ENCODE measurements at regions not wholly inside any gene's neighbourhood (a gene's known extent, or its start where the extent isn't known, plus 50 kb on each side); places are given as distances from the start of the nearest gene placed in this dataset.
"Not testable (repeated sequence)": the region's sequence is repeated elsewhere in the genome, so short reads cannot be mapped to it uniquely, and the experiment has no call there.

DNA sequence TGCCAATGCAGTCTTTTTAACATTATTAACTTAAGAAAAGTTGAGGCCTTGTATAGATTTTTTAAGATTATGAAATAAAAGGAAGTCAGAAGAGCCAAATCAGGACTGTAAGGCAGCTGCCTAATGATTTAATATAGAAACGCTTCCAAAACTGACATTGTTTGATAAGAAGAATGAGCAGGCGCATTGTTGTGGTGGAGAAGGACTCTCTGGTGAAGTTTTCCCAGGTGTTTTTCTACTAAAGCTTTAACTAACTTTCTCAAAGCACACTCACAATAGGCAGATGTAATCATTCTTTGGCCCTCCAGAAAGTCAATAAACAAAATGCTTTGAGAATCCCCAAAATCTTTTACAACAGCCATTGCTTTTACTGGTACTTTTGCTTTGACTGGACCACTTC, 288.6 kb upstream of the FIGN start:
- no peak for DNase-seq (ENCODE audit: low read depth)

GRCh38 chr2:164023896-164024295, 288.1 kb upstream of the FIGN start:
- DNase-seq (ENCODE audit: low read depth) = no peak

- peak; percentile 16 for DNase-seq (ENCODE audit: low read depth)
Observed at GRCh38 chr2:164015328-164016123, 279.7 kb upstream of the FIGN start.

GRCh38 chr2:164014791-164015190, 279.0 kb upstream of the FIGN start:
- no peak for DNase-seq (ENCODE audit: low read depth)

GRCh38 chr2:164014068-164014731, 278.4 kb upstream of the FIGN start:
- DNase-seq (ENCODE audit: low read depth) = peak; percentile 56

DNA sequence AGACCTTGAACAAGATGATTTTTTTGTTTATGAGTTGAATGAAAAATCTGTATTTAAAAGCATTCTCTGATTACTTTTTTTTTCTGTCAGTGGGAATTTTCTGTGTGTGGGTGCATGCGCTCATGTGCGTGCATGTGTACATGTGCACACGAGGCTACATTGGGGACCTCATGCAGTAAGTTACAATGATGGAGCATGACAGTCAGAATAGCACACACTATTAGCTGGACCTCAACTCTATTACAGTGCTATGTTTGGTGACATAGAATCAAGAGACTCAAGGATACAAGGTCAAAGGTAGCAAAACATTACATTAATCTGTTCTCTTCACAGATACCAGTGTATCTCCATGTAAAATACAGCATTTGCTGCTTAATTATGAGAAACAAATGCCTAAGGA, 276.8 kb upstream of the FIGN start:
- no peak for DNase-seq (ENCODE audit: low read depth)

- no peak for DNase-seq (ENCODE audit: low read depth)
Observed at GRCh38 chr2:164009756-164010337, 274.0 kb upstream of the FIGN start.

GRCh38 chr2:164008752-164009151, 272.9 kb upstream of the FIGN start:
- DNase-seq (ENCODE audit: low read depth) = no peak

DNA sequence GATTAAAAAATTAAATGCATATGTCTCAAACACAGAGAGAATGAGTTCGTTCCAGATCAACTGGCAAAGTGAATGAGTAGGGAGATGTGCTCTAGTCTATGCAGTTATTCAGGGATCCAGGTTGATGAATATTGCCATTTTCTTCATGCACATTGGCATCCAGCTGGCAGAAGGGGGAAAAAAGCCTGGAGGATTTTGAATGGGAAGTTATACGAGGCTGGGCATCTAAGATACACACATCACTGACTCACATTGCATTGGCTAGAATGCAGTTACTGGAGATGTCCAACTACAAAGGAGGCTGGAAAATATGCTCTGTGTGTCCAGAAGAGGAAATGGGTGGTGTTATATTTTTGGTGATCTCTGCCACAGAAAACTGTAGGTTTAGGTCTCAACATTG, 270.9 kb upstream of the FIGN start:
- DNase-seq (ENCODE audit: low read depth) = no peak

- no peak for DNase-seq (ENCODE audit: low read depth)
Observed at GRCh38 chr2:164000176-164000575, 264.4 kb upstream of the FIGN start.

GRCh38 chr2:163997466-163997865, 261.7 kb upstream of the FIGN start:
- no peak for DNase-seq (ENCODE audit: low read depth)

DNA sequence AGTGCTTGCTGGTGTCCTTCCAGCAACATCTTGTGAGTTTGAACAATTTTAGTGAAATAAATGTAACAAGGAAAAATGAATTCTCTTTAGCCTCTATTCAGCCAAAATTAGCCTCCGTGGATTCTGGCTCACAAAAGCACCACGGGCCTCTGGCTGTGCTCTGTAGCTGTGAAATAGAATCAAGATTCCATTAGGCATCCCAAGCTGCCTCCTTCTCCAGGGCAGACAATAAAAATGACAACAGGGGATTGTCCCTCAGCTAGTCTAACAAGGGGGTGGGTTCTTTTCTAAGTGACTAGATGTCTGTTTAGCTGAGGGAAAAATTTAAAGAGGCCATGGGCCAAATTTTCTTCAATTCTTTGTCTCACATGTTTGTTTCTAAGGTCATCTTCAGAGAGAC, 254.7 kb upstream of the FIGN start:
- DNase-seq (ENCODE audit: low read depth) = no peak

DNA sequence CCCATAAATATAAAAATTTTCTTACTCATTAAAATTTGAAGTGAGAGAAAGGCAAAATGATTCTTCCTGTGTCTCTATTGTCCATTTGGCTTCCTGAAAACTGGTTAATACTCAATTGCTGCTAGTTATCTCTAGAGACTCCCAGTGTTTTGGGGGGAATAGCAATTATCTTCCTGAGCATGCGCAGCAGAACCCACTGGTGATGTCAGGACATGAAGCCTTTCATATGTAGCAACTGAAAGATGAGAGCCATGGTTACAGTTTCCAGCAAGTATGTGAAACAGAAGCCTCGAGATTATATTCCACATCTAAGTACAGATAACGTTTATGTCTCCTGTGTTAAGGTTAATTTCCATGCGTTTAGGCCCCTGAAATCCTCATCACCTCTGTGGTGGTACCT, 254.3 kb upstream of the FIGN start:
- DNase-seq (ENCODE audit: low read depth) = no peak

DNA sequence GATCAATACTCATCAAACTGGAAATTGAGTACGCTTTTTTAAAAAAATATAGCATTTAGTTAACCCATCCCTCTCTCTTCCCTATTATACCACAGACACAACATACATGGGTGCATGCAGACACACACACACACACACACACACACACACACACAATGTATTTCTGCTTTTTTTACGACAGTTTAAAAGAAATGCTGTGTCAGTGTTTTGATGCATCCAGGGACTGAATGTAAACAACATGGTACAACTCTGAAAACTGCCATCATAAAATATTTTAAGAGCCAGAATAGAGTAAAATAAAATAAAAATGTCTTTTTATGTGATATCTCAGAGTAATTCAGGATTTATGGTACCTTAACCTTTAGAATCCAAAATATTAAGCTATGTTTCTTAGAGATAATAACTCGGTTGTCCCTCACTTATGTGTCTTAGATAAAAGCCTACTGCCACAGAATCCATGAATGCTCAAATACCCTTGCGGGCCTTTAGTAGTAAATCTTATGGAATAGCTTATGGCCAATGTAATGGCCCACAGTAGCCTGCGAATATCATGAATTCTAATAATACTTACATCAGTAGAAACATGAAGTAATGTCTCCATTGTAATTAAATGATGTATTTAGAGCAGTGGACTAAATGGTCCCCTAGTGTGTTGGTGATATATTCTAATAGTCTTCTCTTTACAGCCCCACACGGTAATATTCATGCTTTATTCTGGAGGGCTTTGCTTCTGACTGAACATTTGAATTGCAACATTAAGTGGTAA, 251.6 kb upstream of the FIGN start:
- DNase-seq (ENCODE audit: low read depth) = no peak

- no peak for DNase-seq (ENCODE audit: low read depth)
Observed at GRCh38 chr2:163984986-163985385, 249.2 kb upstream of the FIGN start.

DNA sequence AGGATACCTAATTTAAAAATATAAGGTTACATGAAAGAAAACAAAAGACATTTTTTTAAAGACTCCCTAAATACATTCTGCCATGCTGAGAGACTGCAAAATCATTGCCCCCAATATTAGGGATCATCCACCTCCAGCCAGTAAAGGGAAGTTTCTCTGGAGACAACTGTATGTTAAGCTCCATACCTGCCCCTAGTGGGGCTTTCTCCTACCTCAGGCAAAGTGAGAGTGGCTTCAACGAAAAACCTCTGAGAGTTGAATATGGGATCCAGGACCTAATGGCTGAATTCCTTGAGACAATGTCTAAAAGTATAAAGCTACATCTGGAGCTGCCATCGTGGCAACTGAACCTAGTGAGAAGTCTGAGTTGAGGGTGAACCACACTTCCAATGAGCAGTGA, 248.1 kb upstream of the FIGN start:
- no peak for DNase-seq (ENCODE audit: low read depth)

GRCh38 chr2:163982938-163983337, 247.1 kb upstream of the FIGN start:
- DNase-seq (ENCODE audit: low read depth) = no peak

- no peak for DNase-seq (ENCODE audit: low read depth)
Observed at GRCh38 chr2:163974766-163975165, 239.0 kb upstream of the FIGN start.

- no peak for DNase-seq (ENCODE audit: low read depth)
Observed at GRCh38 chr2:163970058-163970813, 234.4 kb upstream of the FIGN start.

- DNase-seq (ENCODE audit: low read depth) = not testable (repeated sequence)
Observed at GRCh38 chr2:163964278-163964677, 228.5 kb upstream of the FIGN start.

DNA sequence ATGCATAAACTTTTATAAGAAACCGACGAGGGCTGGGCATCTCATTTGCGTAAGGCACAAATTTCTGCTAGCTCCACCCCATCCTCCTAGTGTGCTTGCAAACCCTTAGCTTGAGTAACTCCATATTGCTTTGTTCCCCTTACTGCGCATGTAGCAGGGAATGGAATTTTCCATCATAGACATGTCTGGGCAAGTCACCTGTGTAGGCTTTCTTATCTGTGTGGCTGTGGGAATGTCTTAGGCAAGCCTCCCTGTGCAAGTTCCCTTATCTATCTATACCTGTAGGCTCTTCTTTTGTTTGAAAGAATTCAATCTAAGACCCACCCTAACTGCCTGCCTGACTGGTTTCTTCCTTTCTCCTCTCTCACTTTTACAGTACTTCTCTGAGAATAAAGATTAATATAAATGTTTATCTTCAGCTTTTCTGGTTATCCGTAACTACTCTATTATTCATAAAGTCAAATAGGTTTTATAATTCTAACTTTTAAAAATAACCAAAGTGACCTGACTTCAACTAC, 217.6 kb upstream of the FIGN start:
- no peak for DNase-seq (ENCODE audit: low read depth)

Data from RPMI7951 (cell line).